Lower leg skin (tissue), 4 donors: ENCODE measurements at regions not wholly inside any gene's neighbourhood (a gene's known extent, or its start where the extent isn't known, plus 50 kb on each side); places are given as distances from the start of the nearest gene placed in this dataset.
"Not testable (repeated sequence)": the region's sequence is repeated elsewhere in the genome, so short reads cannot be mapped to it uniquely, and the experiment has no call there.

Experiments
- DNase-seq, 2 donors: peaks; one replicate each; pipeline ENCODE4 v3.0.0-alpha.2; 2019; ENCODE audit warnings: low spot score in 2 of 2
- H3K4me3 ChIP-seq: fragments of 200-600 bp; sonication (generic); 2 replicates; pipeline ENCODE4 v1.5.1; 2017; ENCODE audit warnings: mild to moderate bottlenecking, low read depth; ENCODE audit not compliant: poor library complexity, severe bottlenecking
- POLR2A ChIP-seq, 2 donors: fragments of 450-650 bp; IDR thresholded peaks; one replicate each; pipeline ENCODE4 v1.6.1; 2016 to 2017; ENCODE audit warnings: antibody characterized with exemption in 2 of 2, mild to moderate bottlenecking in 1 of 2, moderate library complexity in 1 of 2
- WGBS, 2 donors: methylation state at CpG; one replicate each; pipeline ENCODE4 v1.1.5; 2018; 5-methylcytosine and 5-hydroxymethylcytosine counted together
- intact Hi-C: fragments of 100-400 bp; cut with DNase I; formaldehyde crosslinking; loops from one replicate; pipeline ENCODE4 v1.15.0; 2023; ENCODE audit warnings: low total_unique reads
- TF ChIP-seq, protein P1 (sequence below), 3 donors: fragments of 450-650 bp; IDR thresholded peaks; one replicate each; pipeline ENCODE4 v1.5.1; 2016; ENCODE audit warnings: antibody characterized with exemption in 3 of 3, mild to moderate bottlenecking in 3 of 3, moderate library complexity in 2 of 3

DNA sequence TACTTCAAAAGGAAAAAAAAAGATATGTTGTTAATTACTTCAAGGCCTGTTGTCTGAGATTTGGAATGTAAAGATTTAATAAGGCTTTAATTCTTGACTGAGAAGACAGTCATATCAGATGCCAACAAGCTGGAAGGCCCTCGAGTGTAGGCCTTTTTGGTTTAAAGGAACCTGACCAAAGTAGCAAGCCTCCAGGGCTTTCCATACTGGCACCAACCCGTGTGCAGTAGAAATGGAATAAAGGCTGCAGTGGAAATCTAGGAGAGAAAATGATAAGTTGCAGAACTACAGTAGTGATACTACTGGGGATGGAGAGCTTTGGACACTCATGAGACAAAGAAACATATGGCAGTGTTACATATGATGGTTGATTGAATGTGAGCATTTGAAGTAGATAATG is 358.0 kb downstream of the TAF11L14 start:
- WGBS, 2 donors = 33 to 50% methylated on average over 2 of the region's 2 CpGs
- H3K4me3 ChIP-seq = no peak overlapping the region
- intact Hi-C loops = no loop called here
- TF ChIP-seq, protein P1, sequence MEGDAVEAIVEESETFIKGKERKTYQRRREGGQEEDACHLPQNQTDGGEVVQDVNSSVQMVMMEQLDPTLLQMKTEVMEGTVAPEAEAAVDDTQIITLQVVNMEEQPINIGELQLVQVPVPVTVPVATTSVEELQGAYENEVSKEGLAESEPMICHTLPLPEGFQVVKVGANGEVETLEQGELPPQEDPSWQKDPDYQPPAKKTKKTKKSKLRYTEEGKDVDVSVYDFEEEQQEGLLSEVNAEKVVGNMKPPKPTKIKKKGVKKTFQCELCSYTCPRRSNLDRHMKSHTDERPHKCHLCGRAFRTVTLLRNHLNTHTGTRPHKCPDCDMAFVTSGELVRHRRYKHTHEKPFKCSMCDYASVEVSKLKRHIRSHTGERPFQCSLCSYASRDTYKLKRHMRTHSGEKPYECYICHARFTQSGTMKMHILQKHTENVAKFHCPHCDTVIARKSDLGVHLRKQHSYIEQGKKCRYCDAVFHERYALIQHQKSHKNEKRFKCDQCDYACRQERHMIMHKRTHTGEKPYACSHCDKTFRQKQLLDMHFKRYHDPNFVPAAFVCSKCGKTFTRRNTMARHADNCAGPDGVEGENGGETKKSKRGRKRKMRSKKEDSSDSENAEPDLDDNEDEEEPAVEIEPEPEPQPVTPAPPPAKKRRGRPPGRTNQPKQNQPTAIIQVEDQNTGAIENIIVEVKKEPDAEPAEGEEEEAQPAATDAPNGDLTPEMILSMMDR (IDR thresholded peaks at IDR 0.05) = no peak
- no peak for TF ChIP-seq POLR2A (IDR thresholded peaks at IDR 0.05)
- no peak for DNase-seq

- TF ChIP-seq, protein P1 (IDR thresholded peaks at IDR 0.05) = no peak
- TF ChIP-seq POLR2A (IDR thresholded peaks at IDR 0.05) = no peak
Observed at GRCh38 chr5:17995997-17996396, 361.7 kb downstream of the TAF11L14 start.

DNA sequence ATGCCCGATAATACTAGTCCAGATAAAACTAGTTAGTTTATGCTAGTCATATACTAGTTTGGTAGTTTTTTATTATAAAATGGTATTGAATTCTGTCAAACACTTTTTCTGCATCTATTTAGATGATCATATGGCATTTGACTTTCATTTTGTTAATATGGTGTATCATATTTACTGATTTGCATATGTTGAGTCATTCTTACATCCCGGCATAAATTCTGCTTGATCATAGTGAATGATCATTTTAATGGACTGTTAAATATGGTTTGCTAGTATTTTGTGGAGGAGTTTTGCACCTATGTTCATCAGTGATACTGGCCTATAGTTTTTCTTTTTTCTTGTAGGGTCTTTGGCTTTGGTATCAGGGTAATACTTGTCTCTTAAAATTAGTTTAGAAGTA is 365.6 kb downstream of the TAF11L14 start:
- no peak for DNase-seq
- intact Hi-C loops = no loop called here
- 70 to 75% methylated on average over 2 of the region's 2 CpGs for WGBS, 2 donors
- no peak overlapping the region for H3K4me3 ChIP-seq
- no peak for TF ChIP-seq POLR2A (IDR thresholded peaks at IDR 0.05)
- TF ChIP-seq, protein P1 (IDR thresholded peaks at IDR 0.05) = no peak

More at GRCh38 chr5:17995997-17996396, 361.7 kb downstream of the TAF11L14 start:
- DNase-seq = no peak
- 59 to 63% methylated on average over 3 of the region's 3 CpGs for WGBS, 2 donors
- no peak overlapping the region for H3K4me3 ChIP-seq
- intact Hi-C loops = no loop called here

DNA sequence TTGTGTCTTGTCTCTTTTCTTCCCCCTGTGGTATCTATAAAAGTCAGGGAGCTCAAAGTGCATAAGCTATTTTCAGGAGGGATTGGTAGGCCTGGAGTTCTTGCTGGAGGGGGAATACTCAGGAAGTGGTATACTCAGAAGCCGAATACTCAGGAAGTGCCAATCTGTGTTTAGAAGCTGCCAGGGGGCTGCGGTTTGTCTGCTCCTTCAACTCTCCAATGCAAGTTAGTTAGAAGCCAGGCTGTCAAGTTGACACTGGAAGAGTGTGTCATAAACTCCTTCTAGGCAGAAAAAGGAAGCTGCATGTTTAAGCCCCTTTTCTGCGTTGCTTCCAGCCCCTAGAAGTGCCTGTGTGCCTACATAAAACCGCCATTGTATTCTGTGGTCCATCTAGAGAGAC is 366.5 kb downstream of the TAF11L14 start:
- no peak for TF ChIP-seq POLR2A (IDR thresholded peaks at IDR 0.05)
- TF ChIP-seq, protein P1 (IDR thresholded peaks at IDR 0.05) = no peak
- H3K4me3 ChIP-seq = no peak overlapping the region
- WGBS, 2 donors = 74 to 79% methylated on average over 4 of the region's 4 CpGs
- DNase-seq = no peak
- intact Hi-C loops = no loop called here

GRCh38 chr5:18003312-18003711 is 369.1 kb downstream of the TAF11L14 start:
- TF ChIP-seq, protein P1 (IDR thresholded peaks at IDR 0.05) = no peak
- TF ChIP-seq POLR2A (IDR thresholded peaks at IDR 0.05) = no peak
- no peak for DNase-seq
- intact Hi-C loops = no loop called here
- H3K4me3 ChIP-seq = no peak overlapping the region

DNA sequence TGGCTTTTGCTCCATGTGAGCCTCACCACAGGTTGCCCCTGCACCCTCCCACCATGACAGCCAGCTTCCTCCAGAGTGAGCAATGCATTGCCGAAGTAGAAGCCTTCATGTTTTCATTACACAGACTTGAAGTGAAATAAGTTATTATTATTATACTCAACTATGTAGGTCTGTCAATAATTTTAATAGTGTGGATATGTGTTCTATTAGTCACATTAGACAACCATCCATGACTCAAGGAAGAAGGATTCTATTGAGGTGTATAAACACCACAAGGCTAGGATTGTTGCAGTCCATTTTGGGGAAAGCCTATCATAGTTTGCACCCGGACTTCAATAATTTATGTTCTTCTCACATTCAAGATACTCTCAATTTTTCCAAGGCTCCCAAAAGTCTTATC is 369.5 kb downstream of the TAF11L14 start:
- intact Hi-C loops = no loop called here
- 91% methylated on average over 2 of the region's 2 CpGs for WGBS, 2 donors
- TF ChIP-seq POLR2A (IDR thresholded peaks at IDR 0.05) = no peak
- TF ChIP-seq, protein P1 (IDR thresholded peaks at IDR 0.05) = no peak
- DNase-seq = no peak
- H3K4me3 ChIP-seq = no peak overlapping the region

DNA sequence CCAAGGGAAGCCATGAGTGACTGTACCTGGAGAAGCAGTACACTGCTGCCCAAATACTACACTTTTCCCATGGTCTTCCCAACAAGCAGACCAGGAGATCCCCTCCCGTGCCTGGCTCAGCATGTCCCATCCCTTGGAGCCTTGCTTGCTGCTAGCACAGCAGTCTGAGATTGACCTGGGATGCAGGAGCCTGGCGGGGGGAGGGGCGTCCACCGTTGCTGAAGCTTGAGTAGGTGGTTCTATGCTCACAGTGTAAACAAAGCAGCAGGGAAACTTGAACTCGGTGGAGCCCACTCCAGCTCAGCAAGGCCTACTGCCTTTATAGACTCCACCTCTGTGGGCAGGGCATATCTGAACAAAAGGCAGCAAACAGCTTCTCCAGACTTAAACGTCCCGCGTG is 372.0 kb downstream of the TAF11L14 start:
- 85 to 92% methylated on average over 8 of the region's 8 CpGs for WGBS, 2 donors
- intact Hi-C loops, DNase-seq, H3K4me3 ChIP-seq: not testable (repeated sequence)
